Hepatocyte (in vitro differentiated cells): ENCODE measurements at regions not wholly inside any gene's neighbourhood (a gene's known extent, or its start where the extent isn't known, plus 50 kb on each side); places are given as distances from the start of the nearest gene placed in this dataset.

Experiments
- CTCF ChIP-seq: fragments of 200-600 bp; sonication (generic); IDR thresholded peaks from 2 replicates; pipeline ENCODE4 v1.5.1; 2016; ENCODE audit warnings: antibody characterized with exemption, mild to moderate bottlenecking; ENCODE audit not compliant: poor library complexity
- EZH2 ChIP-seq: fragments of 200-600 bp; sonication (generic); IDR thresholded peaks from 2 replicates; pipeline ENCODE4 v1.6.1; 2016; ENCODE audit warnings: antibody characterized with exemption, mild to moderate bottlenecking, borderline replicate concordance
- EZH2phosphoT487 ChIP-seq: fragments of 200-600 bp; sonication (generic); IDR thresholded peaks from one replicate; pipeline ENCODE4 v1.6.1; 2018; ENCODE audit warnings: antibody characterized with exemption, mild to moderate bottlenecking, low read depth, moderate library complexity; ENCODE audit not compliant: unreplicated experiment, severe bottlenecking

GRCh38 chr15:35723120-35723847 lies 177.3 kb upstream of the DPH6 start:
- TF ChIP-seq CTCF (no peak), EZH2 (no peak), EZH2phosphoT487 (no peak)
